ENCODE measurements at regions not wholly inside any gene's neighbourhood (a gene's known extent, or its start where the extent isn't known, plus 50 kb on each side); places are given as distances from the start of the nearest gene placed in this dataset.

GRCh38 chr7:101731502-101732084 lies 85.8 kb upstream of the CUX1 start:
- ChIA-PET CTCF (no interaction called here), POLR2A (ENCODE audit: low non-redundant PET) (no interaction called here)
- no peak overlapping the region for H3K27ac ChIP-seq (ENCODE audit: low read depth, low read length, poor library complexity, severe bottlenecking)
- intact Hi-C loops (cut with micrococcal nuclease; ENCODE audit: unreplicated experiment): no loop called here
- no TSS peak for BruUV-seq (replicated peaks)
- DNase-seq (ENCODE audit: low spot score): no peak
- H3K4me3 ChIP-seq (ENCODE audit: low read depth, low read length, poor library complexity, severe bottlenecking): no peak overlapping the region
- H3K27me3 ChIP-seq (replicated peaks; ENCODE audit: insufficient read depth, low read depth, low read length, poor library complexity): no peaks in the 10 kb centered on the region
- H3K9me3 ChIP-seq (ENCODE audit: low read depth, low read length, poor library complexity, severe bottlenecking): no peaks in the 10 kb centered on the region
- no peaks in the 10 kb centered on the region for H3K4me1 ChIP-seq (ENCODE audit: insufficient read depth, low read length, poor library complexity, severe bottlenecking)
- TF ChIP-seq EZH2 (IDR thresholded peaks at IDR 0.05; ENCODE audit: borderline replicate concordance, low read depth, low read length, poor library complexity, severe bottlenecking): no peak
- no peak for TF ChIP-seq CTCF (conservative IDR thresholded peaks at IDR 0.05; ENCODE audit: low read depth, low read length)
- H3K36me3 ChIP-seq (ENCODE audit: insufficient read depth, low read length, poor library complexity, severe bottlenecking): no peaks in the 10 kb centered on the region

- intact Hi-C loops (cut with micrococcal nuclease; ENCODE audit: unreplicated experiment): no loop called here
- H3K36me3 ChIP-seq (ENCODE audit: insufficient read depth, low read length, poor library complexity, severe bottlenecking): no peaks in the 10 kb centered on the region
- POLR2A ChIA-PET (ENCODE audit: low non-redundant PET): no interaction called here
- no peaks in the 10 kb centered on the region for H3K4me1 ChIP-seq (ENCODE audit: insufficient read depth, low read length, poor library complexity, severe bottlenecking)
- CTCF ChIA-PET: no interaction called here
- no peaks in the 10 kb centered on the region for H3K27me3 ChIP-seq (replicated peaks; ENCODE audit: insufficient read depth, low read depth, low read length, poor library complexity)
- H3K9me3 ChIP-seq (ENCODE audit: low read depth, low read length, poor library complexity, severe bottlenecking): no peaks in the 10 kb centered on the region
- BruUV-seq (replicated peaks): no TSS peak
- no peak overlapping the region for H3K4me3 ChIP-seq (ENCODE audit: low read depth, low read length, poor library complexity, severe bottlenecking)
- DNase-seq (ENCODE audit: low spot score): no peak
- H3K27ac ChIP-seq (ENCODE audit: low read depth, low read length, poor library complexity, severe bottlenecking): no peak overlapping the region
- TF ChIP-seq CTCF (conservative IDR thresholded peaks at IDR 0.05; ENCODE audit: low read depth, low read length) (no peak), EZH2 (IDR thresholded peaks at IDR 0.05; ENCODE audit: borderline replicate concordance, low read depth, low read length, poor library complexity, severe bottlenecking) (no peak)
Measured at GRCh38 chr7:101733713-101734475, 83.5 kb upstream of the CUX1 start.

- CTCF ChIA-PET: no interaction called here
Measured at GRCh38 chr7:101736084-101736483, 81.3 kb upstream of the CUX1 start.

More at GRCh38 chr7:101736084-101736483, 81.3 kb upstream of the CUX1 start:
- Histone ChIP-seq H3K4me1 (ENCODE audit: insufficient read depth, low read length, poor library complexity, severe bottlenecking) (no peaks in the 10 kb centered on the region), H3K27ac (ENCODE audit: low read depth, low read length, poor library complexity, severe bottlenecking) (no peak overlapping the region), H3K4me3 (ENCODE audit: low read depth, low read length, poor library complexity, severe bottlenecking) (no peak overlapping the region), H3K9me3 (ENCODE audit: low read depth, low read length, poor library complexity, severe bottlenecking) (no peaks in the 10 kb centered on the region), H3K36me3 (ENCODE audit: insufficient read depth, low read length, poor library complexity, severe bottlenecking) (no peaks in the 10 kb centered on the region), H3K27me3 (replicated peaks; ENCODE audit: insufficient read depth, low read depth, low read length, poor library complexity) (no peaks in the 10 kb centered on the region)
- no TSS peak for BruUV-seq (replicated peaks)
- no peak for TF ChIP-seq CTCF (conservative IDR thresholded peaks at IDR 0.05; ENCODE audit: low read depth, low read length)
- no peak for TF ChIP-seq EZH2 (IDR thresholded peaks at IDR 0.05; ENCODE audit: borderline replicate concordance, low read depth, low read length, poor library complexity, severe bottlenecking)
- no peak for DNase-seq (ENCODE audit: low spot score)
- POLR2A ChIA-PET (ENCODE audit: low non-redundant PET): no interaction called here
- intact Hi-C loops (cut with micrococcal nuclease; ENCODE audit: unreplicated experiment): no loop called here

Data from A673 (cell line).